HEK293T (cell line): ENCODE measurements at regions not wholly inside any gene's neighbourhood (a gene's known extent, or its start where the extent isn't known, plus 50 kb on each side); places are given as distances from the start of the nearest gene placed in this dataset.

Experiments used
- ARNT ChIP-seq: fragments of 450-650 bp; IDR thresholded peaks from 2 replicates; pipeline ENCODE4 v1.6.1; 2017; ENCODE audit warnings: mild to moderate bottlenecking
- BHLHE40 ChIP-seq: fragments of 450-650 bp; IDR thresholded peaks from 2 replicates; pipeline ENCODE4 v1.6.1; 2016; ENCODE audit warnings: mild to moderate bottlenecking, moderate library complexity, borderline replicate concordance
- ELF4 ChIP-seq: fragments of 450-650 bp; IDR thresholded peaks from 2 replicates; pipeline ENCODE4 v1.6.1; 2017; ENCODE audit warnings: antibody characterized with exemption
- FOXM1 ChIP-seq: fragments of 450-650 bp; IDR thresholded peaks from 2 replicates; pipeline ENCODE4 v1.6.1; 2017; ENCODE audit warnings: mild to moderate bottlenecking, borderline replicate concordance
- LEF1 ChIP-seq: fragments of 450-650 bp; IDR thresholded peaks from 2 replicates; pipeline ENCODE4 v1.6.1; 2017; ENCODE audit warnings: mild to moderate bottlenecking, borderline replicate concordance
- NFRKB ChIP-seq: fragments of 450-650 bp; IDR thresholded peaks from 2 replicates; pipeline ENCODE4 v1.6.1; 2016; ENCODE audit warnings: mild to moderate bottlenecking, moderate library complexity
- PKNOX1 ChIP-seq: fragments of 450-650 bp; IDR thresholded peaks from 2 replicates; pipeline ENCODE4 v1.6.1; 2016
- SP1 ChIP-seq: fragments of 450-650 bp; IDR thresholded peaks from 2 replicates; pipeline ENCODE4 v1.6.1; 2017
- SUZ12 ChIP-seq: fragments of 450-650 bp; IDR thresholded peaks from 2 replicates; pipeline ENCODE4 v1.6.1; 2016; ENCODE audit warnings: mild to moderate bottlenecking
- TARDBP ChIP-seq: fragments of 450-650 bp; IDR thresholded peaks from 2 replicates; pipeline ENCODE4 v1.6.1; 2016

- TF ChIP-seq FOXM1 (no peak), SUZ12 (no peak), TARDBP (no peak), NFRKB (no peak), BHLHE40 (no peak), SP1 (no peak), ARNT (no peak), LEF1 (no peak), ELF4 (no peak), PKNOX1 (no peak)
Observed at GRCh38 chr15:37813306-37813705, 121.1 kb upstream of the TMCO5A start.
